GM12864 (cell line): ENCODE measurements at regions not wholly inside any gene's neighbourhood (a gene's known extent, or its start where the extent isn't known, plus 50 kb on each side); places are given as distances from the start of the nearest gene placed in this dataset.

Experiments
- DNase-seq: peaks from one replicate; pipeline ENCODE4 v3.0.0-alpha.2; 2011; ENCODE audit warnings: low read depth
- H3K4me3 ChIP-seq: 2 replicates; pipeline ENCODE4 v1.5.1; 2011; ENCODE audit warnings: mild to moderate bottlenecking, low read depth, low read length, control low read depth
- TF ChIP-seq, protein P1 (sequence below): IDR thresholded peaks from 2 replicates; pipeline ENCODE4 v1.5.1; 2011; ENCODE audit warnings: low read depth, mild to moderate bottlenecking, moderate library complexity, low read length, control low read depth, inconsistent platforms; ENCODE audit errors: missing control alignments

DNA sequence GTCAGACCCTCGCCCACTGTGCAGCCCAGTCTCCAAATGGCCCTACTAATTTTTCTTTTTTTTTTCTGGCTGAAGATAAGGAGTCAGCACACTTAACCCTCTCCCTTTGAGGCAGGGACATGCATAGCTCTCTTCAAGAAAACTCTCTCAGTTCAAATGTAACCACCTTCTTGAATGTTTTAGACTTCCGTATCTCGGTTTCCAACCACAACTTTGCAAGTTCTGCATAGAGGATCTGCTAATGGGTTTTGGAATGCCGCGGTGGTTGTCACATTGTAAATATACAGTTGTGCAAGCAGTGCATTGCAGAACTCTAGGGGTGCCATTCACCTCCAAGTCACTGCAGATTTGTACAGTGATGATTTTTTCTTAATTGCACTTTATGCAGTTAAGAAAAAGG, 59.4 kb upstream of the SLC35B3 start:
- TF ChIP-seq, protein P1, sequence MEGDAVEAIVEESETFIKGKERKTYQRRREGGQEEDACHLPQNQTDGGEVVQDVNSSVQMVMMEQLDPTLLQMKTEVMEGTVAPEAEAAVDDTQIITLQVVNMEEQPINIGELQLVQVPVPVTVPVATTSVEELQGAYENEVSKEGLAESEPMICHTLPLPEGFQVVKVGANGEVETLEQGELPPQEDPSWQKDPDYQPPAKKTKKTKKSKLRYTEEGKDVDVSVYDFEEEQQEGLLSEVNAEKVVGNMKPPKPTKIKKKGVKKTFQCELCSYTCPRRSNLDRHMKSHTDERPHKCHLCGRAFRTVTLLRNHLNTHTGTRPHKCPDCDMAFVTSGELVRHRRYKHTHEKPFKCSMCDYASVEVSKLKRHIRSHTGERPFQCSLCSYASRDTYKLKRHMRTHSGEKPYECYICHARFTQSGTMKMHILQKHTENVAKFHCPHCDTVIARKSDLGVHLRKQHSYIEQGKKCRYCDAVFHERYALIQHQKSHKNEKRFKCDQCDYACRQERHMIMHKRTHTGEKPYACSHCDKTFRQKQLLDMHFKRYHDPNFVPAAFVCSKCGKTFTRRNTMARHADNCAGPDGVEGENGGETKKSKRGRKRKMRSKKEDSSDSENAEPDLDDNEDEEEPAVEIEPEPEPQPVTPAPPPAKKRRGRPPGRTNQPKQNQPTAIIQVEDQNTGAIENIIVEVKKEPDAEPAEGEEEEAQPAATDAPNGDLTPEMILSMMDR = no peak
- DNase-seq = no peak
- no peak overlapping the region for H3K4me3 ChIP-seq

DNA sequence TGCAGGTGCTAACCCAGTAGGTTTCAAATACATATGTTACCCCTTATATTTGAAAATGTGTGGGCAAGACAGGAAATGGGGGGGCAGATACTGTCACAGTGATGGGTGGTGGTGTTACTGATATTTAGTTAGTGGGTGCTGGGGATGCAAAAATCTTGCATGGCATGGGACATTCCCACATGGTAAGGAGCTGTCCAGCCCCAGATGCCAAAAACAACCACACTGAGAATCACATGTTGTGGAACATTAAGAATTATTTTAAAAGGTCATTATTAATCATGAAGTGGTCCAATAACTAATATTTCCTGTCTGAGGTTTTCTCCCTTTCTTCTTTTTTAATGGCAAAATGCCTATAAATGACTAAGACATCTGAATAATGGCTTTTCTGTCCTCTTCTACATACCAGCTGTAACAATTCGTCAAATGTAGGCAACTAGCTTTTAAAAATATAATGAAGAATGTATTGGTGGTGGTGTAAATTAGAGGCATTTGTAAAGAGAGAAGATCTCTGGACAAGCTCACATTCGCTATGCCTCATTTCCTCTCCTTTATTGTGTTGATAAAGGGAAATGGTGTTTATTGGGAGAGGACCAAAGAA, 57.3 kb upstream of the SLC35B3 start:
- no peak overlapping the region for H3K4me3 ChIP-seq
- TF ChIP-seq, protein P1 = no peak
- no peak for DNase-seq
